ENCODE measurements at regions not wholly inside any gene's neighbourhood (a gene's known extent, or its start where the extent isn't known, plus 50 kb on each side); places are given as distances from the start of the nearest gene placed in this dataset.

GRCh38 chr5:156261275-156261939 lies 65.6 kb upstream of the SGCD start (continued):
- no peak for TF ChIP-seq CHD7 (IDR thresholded peaks at IDR 0.05; ENCODE audit: insufficient replicate concordance, low read length)
- no peak for TF ChIP-seq MAFK (IDR thresholded peaks at IDR 0.05; ENCODE audit: low read depth, low read length)
- no peak for TF ChIP-seq POLR2AphosphoS5 (IDR thresholded peaks at IDR 0.05; ENCODE audit: low read depth, low read length)
- no peak for TF ChIP-seq BRCA1 (IDR thresholded peaks at IDR 0.05; ENCODE audit: low read depth, low read length)
- no peak for TF ChIP-seq ZNF274 (IDR thresholded peaks at IDR 0.05; ENCODE audit: borderline replicate concordance, extremely low read depth, low read length)
- no peak for TF ChIP-seq NANOG (IDR thresholded peaks at IDR 0.05; ENCODE audit: insufficient read depth, low read depth, low read length, poor library complexity, severe bottlenecking)
- TF ChIP-seq KDM1A (IDR thresholded peaks at IDR 0.05; ENCODE audit: borderline replicate concordance, low read length), result no peak
- TF ChIP-seq SAP30 (IDR thresholded peaks at IDR 0.05; ENCODE audit: insufficient read depth, insufficient replicate concordance, low read length), result no peak
- TF ChIP-seq TEAD4 (IDR thresholded peaks at IDR 0.05; ENCODE audit: low read depth, low read length), result no peak
- TF ChIP-seq SP4 (IDR thresholded peaks at IDR 0.05; ENCODE audit: low read length), result no peak
- no peak for TF ChIP-seq SRF (IDR thresholded peaks at IDR 0.05; ENCODE audit: low read depth, low read length)
- no peak for TF ChIP-seq TCF12 (IDR thresholded peaks at IDR 0.05; ENCODE audit: low read depth, low read length)

Measured in H1 (cell line).